ENCODE measurements at regions not wholly inside any gene's neighbourhood (a gene's known extent, or its start where the extent isn't known, plus 50 kb on each side); places are given as distances from the start of the nearest gene placed in this dataset.

GRCh38 chr2:147242445-147242844 is 602.4 kb upstream of the ACVR2A start:
- Histone ChIP-seq H3K36me3 (ENCODE audit: control insufficient read depth in 1 of 2, insufficient read depth in 2 of 2, low read length in 2 of 2) (no peaks in the 10 kb centered on the region), H3K27me3 (ENCODE audit: insufficient read depth, low read length) (no peaks in the 10 kb centered on the region), H3K9me2 (ENCODE audit: insufficient read depth) (no peaks in the 10 kb centered on the region), H3K9me3 (ENCODE audit: control insufficient read depth in 1 of 2, insufficient read depth in 1 of 2, low read depth in 1 of 2, low read length in 2 of 2) (no peaks in the 10 kb centered on the region), H3K4me3 (replicated peaks in 1 of 2; ENCODE audit: low read depth in 1 of 2, low read length in 2 of 2) (no peak overlapping the region), H3K4me2 (ENCODE audit: low read length) (no peak overlapping the region), H3K79me2 (ENCODE audit: insufficient read depth, low read length) (no peaks in the 10 kb centered on the region), H3K9ac (ENCODE audit: low read length) (no peak overlapping the region), H3K27ac (ENCODE audit: low read depth, low read length) (no peak overlapping the region), H4K20me1 (ENCODE audit: insufficient read depth) (no peaks in the 10 kb centered on the region), H3K4me1 (ENCODE audit: control insufficient read depth in 1 of 2, insufficient read depth in 2 of 2, low read length in 2 of 2) (no peaks in the 10 kb centered on the region), H2AFZ (ENCODE audit: low read depth, low read length, poor library complexity, severe bottlenecking) (no peak overlapping the region)
- TF ChIP-seq, protein P1, sequence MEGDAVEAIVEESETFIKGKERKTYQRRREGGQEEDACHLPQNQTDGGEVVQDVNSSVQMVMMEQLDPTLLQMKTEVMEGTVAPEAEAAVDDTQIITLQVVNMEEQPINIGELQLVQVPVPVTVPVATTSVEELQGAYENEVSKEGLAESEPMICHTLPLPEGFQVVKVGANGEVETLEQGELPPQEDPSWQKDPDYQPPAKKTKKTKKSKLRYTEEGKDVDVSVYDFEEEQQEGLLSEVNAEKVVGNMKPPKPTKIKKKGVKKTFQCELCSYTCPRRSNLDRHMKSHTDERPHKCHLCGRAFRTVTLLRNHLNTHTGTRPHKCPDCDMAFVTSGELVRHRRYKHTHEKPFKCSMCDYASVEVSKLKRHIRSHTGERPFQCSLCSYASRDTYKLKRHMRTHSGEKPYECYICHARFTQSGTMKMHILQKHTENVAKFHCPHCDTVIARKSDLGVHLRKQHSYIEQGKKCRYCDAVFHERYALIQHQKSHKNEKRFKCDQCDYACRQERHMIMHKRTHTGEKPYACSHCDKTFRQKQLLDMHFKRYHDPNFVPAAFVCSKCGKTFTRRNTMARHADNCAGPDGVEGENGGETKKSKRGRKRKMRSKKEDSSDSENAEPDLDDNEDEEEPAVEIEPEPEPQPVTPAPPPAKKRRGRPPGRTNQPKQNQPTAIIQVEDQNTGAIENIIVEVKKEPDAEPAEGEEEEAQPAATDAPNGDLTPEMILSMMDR (IDR thresholded peaks at IDR 0.05 in 2 of 3, conservative IDR thresholded peaks at IDR 0.05 in 1 of 3; ENCODE audit: borderline replicate concordance in 1 of 3, insufficient read depth in 1 of 3, low read depth in 2 of 3, low read length in 2 of 3) = no peak
- TF ChIP-seq, protein P2, sequence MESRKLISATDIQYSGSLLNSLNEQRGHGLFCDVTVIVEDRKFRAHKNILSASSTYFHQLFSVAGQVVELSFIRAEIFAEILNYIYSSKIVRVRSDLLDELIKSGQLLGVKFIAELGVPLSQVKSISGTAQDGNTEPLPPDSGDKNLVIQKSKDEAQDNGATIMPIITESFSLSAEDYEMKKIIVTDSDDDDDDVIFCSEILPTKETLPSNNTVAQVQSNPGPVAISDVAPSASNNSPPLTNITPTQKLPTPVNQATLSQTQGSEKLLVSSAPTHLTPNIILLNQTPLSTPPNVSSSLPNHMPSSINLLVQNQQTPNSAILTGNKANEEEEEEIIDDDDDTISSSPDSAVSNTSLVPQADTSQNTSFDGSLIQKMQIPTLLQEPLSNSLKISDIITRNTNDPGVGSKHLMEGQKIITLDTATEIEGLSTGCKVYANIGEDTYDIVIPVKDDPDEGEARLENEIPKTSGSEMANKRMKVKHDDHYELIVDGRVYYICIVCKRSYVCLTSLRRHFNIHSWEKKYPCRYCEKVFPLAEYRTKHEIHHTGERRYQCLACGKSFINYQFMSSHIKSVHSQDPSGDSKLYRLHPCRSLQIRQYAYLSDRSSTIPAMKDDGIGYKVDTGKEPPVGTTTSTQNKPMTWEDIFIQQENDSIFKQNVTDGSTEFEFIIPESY (IDR thresholded peaks at IDR 0.05; ENCODE audit: extremely low read depth, insufficient replicate concordance, low read length) = no peak
- no peak for TF ChIP-seq CBX3 (IDR thresholded peaks at IDR 0.05; ENCODE audit: low read depth)
- TF ChIP-seq RAD21 (IDR thresholded peaks at IDR 0.05; ENCODE audit: low read depth) = no peak
- no peak for TF ChIP-seq EGR1 (IDR thresholded peaks at IDR 0.05; ENCODE audit: low read depth)
- TF ChIP-seq SP1 (IDR thresholded peaks at IDR 0.05; ENCODE audit: low read depth) = no peak
- TF ChIP-seq POLR2AphosphoS5 (IDR thresholded peaks at IDR 0.05; ENCODE audit: low read depth, low read length) = no peak
- no peak for TF ChIP-seq FOSL1 (IDR thresholded peaks at IDR 0.05; ENCODE audit: low read depth)
- TF ChIP-seq ELF1 (IDR thresholded peaks at IDR 0.05; ENCODE audit: borderline replicate concordance, low read depth) = no peak
- no peak for TF ChIP-seq CEBPB (IDR thresholded peaks at IDR 0.05; ENCODE audit: low read depth)
- TF ChIP-seq, protein P3, sequence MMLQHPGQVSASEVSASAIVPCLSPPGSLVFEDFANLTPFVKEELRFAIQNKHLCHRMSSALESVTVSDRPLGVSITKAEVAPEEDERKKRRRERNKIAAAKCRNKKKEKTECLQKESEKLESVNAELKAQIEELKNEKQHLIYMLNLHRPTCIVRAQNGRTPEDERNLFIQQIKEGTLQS (IDR thresholded peaks at IDR 0.05) = no peak
- TF ChIP-seq, protein P4, sequence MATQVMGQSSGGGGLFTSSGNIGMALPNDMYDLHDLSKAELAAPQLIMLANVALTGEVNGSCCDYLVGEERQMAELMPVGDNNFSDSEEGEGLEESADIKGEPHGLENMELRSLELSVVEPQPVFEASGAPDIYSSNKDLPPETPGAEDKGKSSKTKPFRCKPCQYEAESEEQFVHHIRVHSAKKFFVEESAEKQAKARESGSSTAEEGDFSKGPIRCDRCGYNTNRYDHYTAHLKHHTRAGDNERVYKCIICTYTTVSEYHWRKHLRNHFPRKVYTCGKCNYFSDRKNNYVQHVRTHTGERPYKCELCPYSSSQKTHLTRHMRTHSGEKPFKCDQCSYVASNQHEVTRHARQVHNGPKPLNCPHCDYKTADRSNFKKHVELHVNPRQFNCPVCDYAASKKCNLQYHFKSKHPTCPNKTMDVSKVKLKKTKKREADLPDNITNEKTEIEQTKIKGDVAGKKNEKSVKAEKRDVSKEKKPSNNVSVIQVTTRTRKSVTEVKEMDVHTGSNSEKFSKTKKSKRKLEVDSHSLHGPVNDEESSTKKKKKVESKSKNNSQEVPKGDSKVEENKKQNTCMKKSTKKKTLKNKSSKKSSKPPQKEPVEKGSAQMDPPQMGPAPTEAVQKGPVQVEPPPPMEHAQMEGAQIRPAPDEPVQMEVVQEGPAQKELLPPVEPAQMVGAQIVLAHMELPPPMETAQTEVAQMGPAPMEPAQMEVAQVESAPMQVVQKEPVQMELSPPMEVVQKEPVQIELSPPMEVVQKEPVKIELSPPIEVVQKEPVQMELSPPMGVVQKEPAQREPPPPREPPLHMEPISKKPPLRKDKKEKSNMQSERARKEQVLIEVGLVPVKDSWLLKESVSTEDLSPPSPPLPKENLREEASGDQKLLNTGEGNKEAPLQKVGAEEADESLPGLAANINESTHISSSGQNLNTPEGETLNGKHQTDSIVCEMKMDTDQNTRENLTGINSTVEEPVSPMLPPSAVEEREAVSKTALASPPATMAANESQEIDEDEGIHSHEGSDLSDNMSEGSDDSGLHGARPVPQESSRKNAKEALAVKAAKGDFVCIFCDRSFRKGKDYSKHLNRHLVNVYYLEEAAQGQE (IDR thresholded peaks at IDR 0.05; ENCODE audit: low read depth) = no peak
- no peak for TF ChIP-seq ZFX (IDR thresholded peaks at IDR 0.05)
- BruUV-seq (replicated peaks) = no TSS peak
- CTCF ChIA-PET = no interaction called here
- ATAC-seq (no peak), DNase-seq (ENCODE audit: low read depth, low spot score) (no peak)
- POLR2A ChIA-PET = no interaction called here
- intact Hi-C loops (cut with micrococcal nuclease) = no loop called here
- RAD21 ChIA-PET (ENCODE audit: low non-redundant PET in 1 of 2, low total read pairs in 2 of 2, uncharacterized antibody in 2 of 2, unreplicated experiment in 2 of 2) = no interaction called here
